CD14-positive monocyte (primary cell): ENCODE measurements at regions not wholly inside any gene's neighbourhood (a gene's known extent, or its start where the extent isn't known, plus 50 kb on each side); places are given as distances from the start of the nearest gene placed in this dataset.

ENCODE experiments used
- DNase-seq, 3 donors: peaks; one replicate each; pipeline ENCODE4 v3.0.0-alpha.2; 2011 to 2022
- H2AFZ ChIP-seq: 2 replicates; pipeline ENCODE4 v1.6.0; 2012; ENCODE audit warnings: mild to moderate bottlenecking, low read depth, low read length, inconsistent platforms; ENCODE audit not compliant: insufficient read depth, poor library complexity, severe bottlenecking
- H3K27ac ChIP-seq, 2 donors: 1 replicate in 1 of 2; 2 replicates in 1 of 2; pipeline ENCODE4 v1.5.1; 2012 to 2013; ENCODE audit warnings: low read length in 2 of 2, control low read depth in 1 of 2, inconsistent platforms in 1 of 2, low read depth in 1 of 2, mild to moderate bottlenecking in 1 of 2
- H3K27me3 ChIP-seq, 2 donors: one replicate each; pipeline versions ENCODE4 v1.6.0 to v1.6.1; 2011 to 2013; ENCODE audit warnings: low read length in 2 of 2; ENCODE audit not compliant: control insufficient read depth in 2 of 2, insufficient read depth in 2 of 2
- H3K36me3 ChIP-seq, 2 donors: replicated peaks in 1 of 2; 1 replicate in 1 of 2; 2 replicates in 1 of 2; pipeline versions ENCODE4 v1.5.1 to v1.6.1; 2012 to 2013; ENCODE audit warnings: low read length in 2 of 2, control low read depth in 1 of 2, inconsistent platforms in 1 of 2, mild to moderate bottlenecking in 1 of 2; ENCODE audit not compliant: insufficient read depth in 2 of 2, control insufficient read depth in 1 of 2
- H3K4me1 ChIP-seq, 2 donors: 1 replicate in 1 of 2; 2 replicates in 1 of 2; pipeline versions ENCODE4 v1.5.1 to v1.6.1; 2012 to 2013; ENCODE audit warnings: low read length in 2 of 2, control low read depth in 1 of 2, inconsistent platforms in 1 of 2, mild to moderate bottlenecking in 1 of 2, moderate library complexity in 1 of 2; ENCODE audit not compliant: insufficient read depth in 2 of 2, control insufficient read depth in 1 of 2
- H3K4me2 ChIP-seq: replicated peaks from 2 replicates; pipeline ENCODE3; 2012; ENCODE audit warnings: low read length, moderate library complexity, mild to moderate bottlenecking; ENCODE audit not compliant: poor library complexity, severe bottlenecking; ENCODE audit errors: extremely low read depth
- H3K4me3 ChIP-seq, 3 experiments: fragments of 200-600 bp in 1 of 3; sonication (generic) in 1 of 3; replicated peaks in 1 of 3; 1 replicate in 2 of 3; 2 replicates in 1 of 3; pipeline ENCODE4 v1.5.1; 2011 to 2013; ENCODE audit warnings: low read length in 3 of 3, mild to moderate bottlenecking in 3 of 3, control low read depth in 2 of 3, low read depth in 2 of 3, inconsistent platforms in 1 of 3, moderate library complexity in 1 of 3
- H3K79me2 ChIP-seq: 2 replicates; pipeline ENCODE4 v1.6.0; 2012; ENCODE audit warnings: mild to moderate bottlenecking, control low read depth, inconsistent platforms, low read length, moderate library complexity; ENCODE audit not compliant: insufficient read depth
- H3K9ac ChIP-seq: 2 replicates; pipeline ENCODE4 v1.6.0; 2017; ENCODE audit warnings: low read length, mild to moderate bottlenecking; ENCODE audit not compliant: insufficient read depth, poor library complexity, severe bottlenecking
- H3K9me3 ChIP-seq, 2 donors: replicated peaks in 1 of 2; 1 replicate in 1 of 2; 2 replicates in 1 of 2; pipeline versions ENCODE4 v1.5.1 to v1.6.1; 2012 to 2013; ENCODE audit warnings: low read length in 2 of 2, control low read depth in 1 of 2; ENCODE audit not compliant: control insufficient read depth in 1 of 2, insufficient read depth in 1 of 2
- H4K20me1 ChIP-seq: 2 replicates; pipeline ENCODE4 v1.6.0; 2012; ENCODE audit warnings: mild to moderate bottlenecking, low read length, control low read depth, moderate library complexity; ENCODE audit not compliant: insufficient read depth
- H3K27ac Mint-ChIP-seq, 7 donors: one replicate each; pipeline ENCODE4 v1.8.0; 2020; ENCODE audit warnings: mild to moderate bottlenecking in 7 of 7, mixed read lengths in 7 of 7, moderate library complexity in 6 of 7, inconsistent platforms in 2 of 7
- H3K27me3 Mint-ChIP-seq, 3 donors: one replicate each; pipeline ENCODE4 v1.8.0; 2021 to 2022; ENCODE audit warnings: low read depth in 3 of 3, mild to moderate bottlenecking in 3 of 3, mixed read lengths in 3 of 3, moderate library complexity in 3 of 3, inconsistent platforms in 1 of 3
- H3K36me3 Mint-ChIP-seq, 2 donors: one replicate each; pipeline ENCODE4 v1.8.0; 2020; ENCODE audit warnings: mixed read lengths in 2 of 2, inconsistent platforms in 1 of 2, mild to moderate bottlenecking in 1 of 2
- H3K4me1 Mint-ChIP-seq: one replicate; pipeline ENCODE4 v1.8.0; 2020; ENCODE audit warnings: mild to moderate bottlenecking, mixed read lengths
- H3K4me3 Mint-ChIP-seq, 2 donors: one replicate each; pipeline ENCODE4 v1.8.0; 2020; ENCODE audit warnings: mild to moderate bottlenecking in 2 of 2, mixed read lengths in 2 of 2, moderate library complexity in 1 of 2
- H3K9me3 Mint-ChIP-seq, 7 donors: one replicate each; pipeline ENCODE4 v1.8.0; 2020 to 2022; ENCODE audit warnings: mixed read lengths in 7 of 7, mild to moderate bottlenecking in 6 of 7, moderate library complexity in 6 of 7, inconsistent platforms in 2 of 7
- CTCF ChIP-seq: fragments of 200-600 bp; IDR thresholded peaks from one replicate; pipeline ENCODE4 v1.8.0; 2022; ENCODE audit warnings: antibody characterized with exemption, mild to moderate bottlenecking
- WGBS: methylation state at CpG from one replicate; pipeline ENCODE4 v1.1.5; 2013; ENCODE audit warnings: missing lambda C conversion rate; ENCODE audit not compliant: insufficient coverage; 5-methylcytosine and 5-hydroxymethylcytosine counted together
- intact Hi-C, 2 donors: fragments of 100-400 bp; cut with micrococcal nuclease; formaldehyde crosslinking; loops; one replicate each; pipeline versions ENCODE4 v1.15.0 to v1.15.1; 2023

- no peak overlapping the region for H3K4me3 Mint-ChIP-seq
- Histone ChIP-seq H3K4me3 (no peak overlapping the region), H2AFZ (no peak overlapping the region), H3K4me1 (no peaks in the 10 kb centered on the region), H3K9me3 (no peaks in the 10 kb centered on the region), H3K27ac (no peak overlapping the region), H3K27me3 (no peaks in the 10 kb centered on the region), H3K79me2 (no peaks in the 10 kb centered on the region), H4K20me1 (no peaks in the 10 kb centered on the region), H3K9ac (no peak overlapping the region), H3K36me3 (no peaks in the 10 kb centered on the region), H3K4me2 (no peak overlapping the region)
- no peak overlapping the region for H3K27ac Mint-ChIP-seq
- H3K27me3 Mint-ChIP-seq: peaks cover 0 to 2% (median 0%) of the 10 kb centered on the region in 3 donors
- intact Hi-C loops: no loop called here
- no peak for TF ChIP-seq CTCF
- no peaks in the 10 kb centered on the region for H3K36me3 Mint-ChIP-seq
- DNase-seq: no peak
- H3K4me1 Mint-ChIP-seq: no peaks in the 10 kb centered on the region
- H3K9me3 Mint-ChIP-seq: peaks cover 0 to 8% (median 2%) of the 10 kb centered on the region in 7 donors
These were observed 244.6 kb upstream of the BOD1L1 start for GRCh38 chr4:13872155-13872554.

- no peak overlapping the region for H3K9ac ChIP-seq
- H3K27me3 ChIP-seq: no peaks in the 10 kb centered on the region
- 100% methylated on average over 1 of the region's 3 CpGs for WGBS
- H3K27ac ChIP-seq: no peak overlapping the region
- intact Hi-C loops: no loop called here
- no peak overlapping the region for H3K4me3 ChIP-seq
- H3K4me2 ChIP-seq: no peak overlapping the region
- Mint-ChIP-seq H3K27ac (no peak overlapping the region), H3K4me1 (no peaks in the 10 kb centered on the region), H3K27me3 (peaks cover 0 to 2% (median 0%) of the 10 kb centered on the region in 3 donors), H3K36me3 (no peaks in the 10 kb centered on the region), H3K4me3 (no peak overlapping the region), H3K9me3 (peaks cover 0 to 8% (median 0%) of the 10 kb centered on the region in 7 donors)
- no peaks in the 10 kb centered on the region for H4K20me1 ChIP-seq
- no peaks in the 10 kb centered on the region for H3K79me2 ChIP-seq
- TF ChIP-seq CTCF: no peak
- DNase-seq: no peak
- H2AFZ ChIP-seq: no peak overlapping the region
- H3K9me3 ChIP-seq: no peaks in the 10 kb centered on the region
- H3K36me3 ChIP-seq: no peaks in the 10 kb centered on the region
- H3K4me1 ChIP-seq: no peaks in the 10 kb centered on the region
These were observed 245.4 kb upstream of the BOD1L1 start for GRCh38 chr4:13872955-13873354.
